ENCODE measurements at regions not wholly inside any gene's neighbourhood (a gene's known extent, or its start where the extent isn't known, plus 50 kb on each side); places are given as distances from the start of the nearest gene placed in this dataset.

DNA sequence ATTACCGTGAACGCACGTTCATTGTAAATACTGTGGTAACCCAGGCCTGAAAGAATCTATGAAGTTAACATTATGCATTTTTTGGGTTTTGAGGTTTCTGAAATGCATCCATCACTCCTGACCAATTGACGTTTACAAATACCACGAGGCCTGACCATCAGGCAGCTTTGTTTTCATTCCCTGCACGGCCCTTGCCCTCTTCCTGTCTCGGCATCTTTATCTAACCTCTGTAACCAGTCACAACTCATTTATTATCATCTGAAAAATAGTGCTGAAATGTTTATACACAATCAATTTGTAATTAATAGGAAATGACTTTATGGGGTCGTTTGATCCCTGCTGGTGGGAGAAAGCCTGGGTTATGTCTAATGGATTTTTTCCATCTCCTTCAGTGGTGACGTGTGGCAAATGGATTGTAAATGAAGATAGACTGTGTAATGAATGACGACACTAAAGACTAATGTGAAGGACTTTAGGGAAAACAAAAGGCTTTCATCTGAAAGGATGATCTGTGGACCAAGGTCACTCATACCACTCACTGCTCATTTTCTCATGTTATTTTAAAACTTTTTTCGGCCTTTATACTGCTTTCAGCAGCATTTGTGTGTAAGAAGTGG, 102.7 kb upstream of the SORBS2 start:
- ATAC-seq: no peak

DNA sequence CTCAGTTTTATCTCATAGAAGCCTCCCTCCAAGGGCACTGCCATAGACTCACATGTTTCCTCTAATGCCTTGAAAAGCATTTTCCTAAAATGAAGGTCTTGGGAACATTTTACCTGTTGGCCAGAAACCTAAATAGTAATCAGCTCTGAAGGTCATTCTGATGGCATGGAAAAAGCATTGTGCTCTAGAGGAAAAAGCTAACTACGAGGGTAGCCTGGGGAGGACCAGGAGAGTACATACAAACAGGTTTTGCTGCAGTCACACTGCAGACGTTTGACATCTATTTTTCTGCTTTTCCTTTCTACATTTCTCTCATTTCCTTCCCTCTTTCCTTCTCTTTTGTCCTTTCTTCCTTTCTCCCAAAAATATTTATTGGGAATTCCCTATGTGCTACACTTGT, 103.3 kb upstream of the SORBS2 start:
- no peak for ATAC-seq
- no peak for TF ChIP-seq POLR2A (IDR thresholded peaks at IDR 0.05)
- TF ChIP-seq, protein P1, sequence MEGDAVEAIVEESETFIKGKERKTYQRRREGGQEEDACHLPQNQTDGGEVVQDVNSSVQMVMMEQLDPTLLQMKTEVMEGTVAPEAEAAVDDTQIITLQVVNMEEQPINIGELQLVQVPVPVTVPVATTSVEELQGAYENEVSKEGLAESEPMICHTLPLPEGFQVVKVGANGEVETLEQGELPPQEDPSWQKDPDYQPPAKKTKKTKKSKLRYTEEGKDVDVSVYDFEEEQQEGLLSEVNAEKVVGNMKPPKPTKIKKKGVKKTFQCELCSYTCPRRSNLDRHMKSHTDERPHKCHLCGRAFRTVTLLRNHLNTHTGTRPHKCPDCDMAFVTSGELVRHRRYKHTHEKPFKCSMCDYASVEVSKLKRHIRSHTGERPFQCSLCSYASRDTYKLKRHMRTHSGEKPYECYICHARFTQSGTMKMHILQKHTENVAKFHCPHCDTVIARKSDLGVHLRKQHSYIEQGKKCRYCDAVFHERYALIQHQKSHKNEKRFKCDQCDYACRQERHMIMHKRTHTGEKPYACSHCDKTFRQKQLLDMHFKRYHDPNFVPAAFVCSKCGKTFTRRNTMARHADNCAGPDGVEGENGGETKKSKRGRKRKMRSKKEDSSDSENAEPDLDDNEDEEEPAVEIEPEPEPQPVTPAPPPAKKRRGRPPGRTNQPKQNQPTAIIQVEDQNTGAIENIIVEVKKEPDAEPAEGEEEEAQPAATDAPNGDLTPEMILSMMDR (IDR thresholded peaks at IDR 0.05): no peak

More for the DNA sequence above, 102.7 kb upstream of the SORBS2 start:
- Histone ChIP-seq H3K36me3 (no peaks in the 10 kb centered on the region), H3K4me1 (no peaks in the 10 kb centered on the region), H3K27me3 (no peaks in the 10 kb centered on the region), H3K27ac (no peak overlapping the region), H3K9me3 (no peaks in the 10 kb centered on the region), H3K4me3 (no peak overlapping the region)
- 72 to 81% (median 78%) methylated on average over 11 of the region's 11 CpGs for WGBS, 4 donors
- intact Hi-C loops (cut with DNase I): no loop called here
- TF ChIP-seq POLR2A (IDR thresholded peaks at IDR 0.05): no peak
- TF ChIP-seq, protein P1 (IDR thresholded peaks at IDR 0.05): no peak
- DNase-seq: no peak

DNA sequence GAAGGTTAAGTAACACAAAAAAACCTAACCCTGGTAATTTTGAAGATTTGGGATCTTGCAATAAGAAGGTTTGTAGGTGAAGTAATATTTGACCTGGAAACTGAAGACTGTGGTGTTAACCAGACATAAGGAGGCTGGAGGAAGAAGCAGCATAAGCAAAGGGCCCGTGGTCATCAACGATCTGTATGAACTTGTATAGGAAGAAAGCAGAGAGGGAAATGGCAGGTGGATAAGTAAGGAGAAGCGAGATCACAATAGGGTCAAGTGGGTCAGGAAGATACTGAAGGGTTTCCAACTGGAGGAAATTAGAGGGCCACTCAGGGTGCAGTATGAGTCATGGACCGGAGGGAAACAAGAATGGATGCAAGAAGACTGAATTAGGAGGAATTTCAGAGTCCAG, 103.8 kb upstream of the SORBS2 start:
- H3K4me1 ChIP-seq: peaks cover 0 to 3% (median 0%) of the 10 kb centered on the region in 12 donors
- H3K9me3 ChIP-seq: no peaks in the 10 kb centered on the region
- intact Hi-C loops (cut with DNase I): no loop called here
- no peak overlapping the region for H3K27ac ChIP-seq
- DNase-seq: no peak
- no peaks in the 10 kb centered on the region for H3K36me3 ChIP-seq
- no peaks in the 10 kb centered on the region for H3K27me3 ChIP-seq
- ATAC-seq: no peak
- H3K4me3 ChIP-seq: no peak overlapping the region
- TF ChIP-seq POLR2A (IDR thresholded peaks at IDR 0.05): no peak
- TF ChIP-seq, protein P1 (IDR thresholded peaks at IDR 0.05): no peak
- 88 to 97% (median 93%) methylated on average over 4 of the region's 4 CpGs for WGBS, 4 donors

More for the DNA sequence above, 103.3 kb upstream of the SORBS2 start:
- no peaks in the 10 kb centered on the region for H3K9me3 ChIP-seq
- no peak overlapping the region for H3K27ac ChIP-seq
- DNase-seq: no peak
- H3K4me3 ChIP-seq: no peak overlapping the region
- WGBS, 4 donors: 28 to 45% (median 31%) methylated on average over 2 of the region's 2 CpGs
- no peaks in the 10 kb centered on the region for H3K27me3 ChIP-seq
- no peaks in the 10 kb centered on the region for H3K4me1 ChIP-seq
- intact Hi-C loops (cut with DNase I): no loop called here
- H3K36me3 ChIP-seq: no peaks in the 10 kb centered on the region

DNA sequence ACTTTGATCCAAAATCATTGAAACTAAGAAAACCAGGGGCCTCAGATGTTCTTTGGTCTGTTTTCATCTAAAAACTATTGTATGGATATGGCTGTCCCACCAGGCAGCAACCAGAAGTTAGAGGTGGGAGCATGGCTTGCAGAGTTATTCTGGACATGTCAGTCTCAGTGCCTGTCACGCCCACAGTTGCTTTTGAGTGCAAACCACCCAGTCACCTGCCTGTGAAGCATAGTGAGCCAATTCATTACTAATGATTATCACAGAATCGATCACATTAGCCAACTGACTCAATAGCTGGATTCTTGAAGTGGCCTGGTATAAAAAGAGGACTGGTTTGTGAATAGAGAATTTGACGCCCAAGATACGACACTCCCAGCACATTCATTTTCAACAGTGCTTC, 104.2 kb upstream of the SORBS2 start:
- no peak overlapping the region for H3K27ac ChIP-seq
- ATAC-seq: no peak
- intact Hi-C loops (cut with DNase I): no loop called here
- no peak overlapping the region for H3K4me3 ChIP-seq
- H3K9me3 ChIP-seq: no peaks in the 10 kb centered on the region
- H3K27me3 ChIP-seq: no peaks in the 10 kb centered on the region
- peaks cover 0 to 7% (median 0%) of the 10 kb centered on the region in 12 donors for H3K4me1 ChIP-seq
- TF ChIP-seq POLR2A (IDR thresholded peaks at IDR 0.05): no peak
- TF ChIP-seq, protein P1 (IDR thresholded peaks at IDR 0.05): no peak
- no peaks in the 10 kb centered on the region for H3K36me3 ChIP-seq
- no peak for DNase-seq
- WGBS, 4 donors: 95 to 98% (median 96%) methylated on average over 4 of the region's 4 CpGs

Data from heart left ventricle (tissue), 16 donors.